Body of pancreas (tissue), 4 donors: ENCODE measurements at regions not wholly inside any gene's neighbourhood (a gene's known extent, or its start where the extent isn't known, plus 50 kb on each side); places are given as distances from the start of the nearest gene placed in this dataset.

ENCODE experiments used
- POLR2A ChIP-seq, 3 donors: fragments of 450-650 bp; IDR thresholded peaks; one replicate each; pipeline ENCODE4 v1.6.1; 2016; ENCODE audit warnings: antibody characterized with exemption in 3 of 3, mild to moderate bottlenecking in 2 of 3
- TF ChIP-seq, protein P1 (sequence below), 7 experiments: fragments of 450-650 bp in 4 of 7; fragments of 200-600 bp in 3 of 7; sonication (generic) in 3 of 7; IDR thresholded peaks; one replicate each; pipeline ENCODE4 v1.5.1; 2016 to 2019; ENCODE audit warnings: antibody characterized with exemption in 7 of 7

DNA sequence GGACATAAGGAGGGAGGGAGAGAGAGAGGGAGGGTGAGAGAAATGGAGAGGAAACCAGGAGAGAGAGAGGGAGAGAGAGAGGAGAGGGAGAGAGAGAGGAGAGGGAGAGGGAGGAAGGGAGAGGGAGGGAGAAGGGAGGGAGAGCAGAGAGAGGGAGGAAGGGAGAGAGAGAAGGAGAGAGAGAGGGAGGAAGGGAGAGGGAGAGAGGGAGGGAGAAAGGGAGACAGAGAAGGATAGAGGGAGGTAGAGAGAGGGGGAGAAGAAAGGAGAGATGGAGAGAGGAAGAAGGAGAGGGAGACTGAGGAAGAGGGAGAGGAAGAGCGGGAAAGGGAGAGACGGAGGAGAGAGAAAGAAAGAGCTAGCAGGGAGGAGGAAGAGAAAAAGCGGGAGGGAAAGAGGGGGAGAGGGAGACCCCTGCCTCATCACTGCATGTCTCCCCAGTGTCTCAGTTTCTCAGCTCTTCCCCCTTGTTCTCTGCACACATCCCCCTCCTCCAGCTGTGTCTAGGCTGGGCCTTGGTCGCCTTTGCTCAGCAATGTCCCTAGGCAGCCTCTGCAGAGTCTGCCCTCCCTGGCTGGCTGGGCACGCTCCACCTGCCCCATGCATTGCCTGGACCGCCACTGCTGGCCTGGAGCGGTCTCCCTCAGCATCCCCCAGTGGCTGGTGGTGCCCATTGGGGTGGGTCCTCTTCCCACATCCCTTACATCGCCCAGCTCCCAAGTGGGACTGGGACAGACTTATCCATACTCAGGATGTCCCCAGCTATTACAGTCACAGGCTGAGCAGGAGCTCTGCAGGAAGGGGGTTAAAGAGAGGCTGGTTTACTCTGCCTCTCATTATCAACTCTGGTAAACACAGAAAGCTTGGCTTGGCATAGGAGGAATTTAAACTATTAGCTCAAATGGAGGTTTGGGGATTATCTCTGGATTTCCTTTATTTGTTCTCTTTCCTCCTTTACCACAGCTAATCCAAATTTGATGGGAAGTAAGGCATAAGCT lies 85.7 kb upstream of the APCDD1 start:
- TF ChIP-seq, protein P1, sequence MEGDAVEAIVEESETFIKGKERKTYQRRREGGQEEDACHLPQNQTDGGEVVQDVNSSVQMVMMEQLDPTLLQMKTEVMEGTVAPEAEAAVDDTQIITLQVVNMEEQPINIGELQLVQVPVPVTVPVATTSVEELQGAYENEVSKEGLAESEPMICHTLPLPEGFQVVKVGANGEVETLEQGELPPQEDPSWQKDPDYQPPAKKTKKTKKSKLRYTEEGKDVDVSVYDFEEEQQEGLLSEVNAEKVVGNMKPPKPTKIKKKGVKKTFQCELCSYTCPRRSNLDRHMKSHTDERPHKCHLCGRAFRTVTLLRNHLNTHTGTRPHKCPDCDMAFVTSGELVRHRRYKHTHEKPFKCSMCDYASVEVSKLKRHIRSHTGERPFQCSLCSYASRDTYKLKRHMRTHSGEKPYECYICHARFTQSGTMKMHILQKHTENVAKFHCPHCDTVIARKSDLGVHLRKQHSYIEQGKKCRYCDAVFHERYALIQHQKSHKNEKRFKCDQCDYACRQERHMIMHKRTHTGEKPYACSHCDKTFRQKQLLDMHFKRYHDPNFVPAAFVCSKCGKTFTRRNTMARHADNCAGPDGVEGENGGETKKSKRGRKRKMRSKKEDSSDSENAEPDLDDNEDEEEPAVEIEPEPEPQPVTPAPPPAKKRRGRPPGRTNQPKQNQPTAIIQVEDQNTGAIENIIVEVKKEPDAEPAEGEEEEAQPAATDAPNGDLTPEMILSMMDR (IDR thresholded peaks at IDR 0.05), result no peak
- TF ChIP-seq POLR2A (IDR thresholded peaks at IDR 0.05), result no peak
